ENCODE measurements at regions not wholly inside any gene's neighbourhood (a gene's known extent, or its start where the extent isn't known, plus 50 kb on each side); places are given as distances from the start of the nearest gene placed in this dataset.

DNA sequence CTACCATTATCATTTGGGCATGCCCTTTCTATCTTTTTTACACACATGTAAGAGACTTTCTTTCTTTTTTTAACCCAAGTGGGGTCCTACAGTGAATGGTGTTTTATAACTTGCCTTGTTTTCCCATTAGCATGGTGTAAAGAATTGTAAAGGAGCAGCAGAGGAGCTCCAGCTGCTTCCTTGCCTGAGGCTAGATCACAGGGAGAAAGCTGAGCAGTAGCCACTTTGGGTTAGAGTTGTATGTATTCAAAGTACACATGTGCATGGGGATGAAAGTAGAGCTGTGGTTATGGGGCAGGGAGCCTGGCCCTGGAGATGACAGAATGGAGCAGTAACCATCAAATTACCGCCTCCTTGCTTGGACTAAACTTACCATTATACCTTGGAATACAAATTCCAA, 231.1 kb upstream of the PDZRN3 start:
- H3K4me3 ChIP-seq (ENCODE audit: low read depth, low read length), result no peak overlapping the region
- TF ChIP-seq, protein P1, sequence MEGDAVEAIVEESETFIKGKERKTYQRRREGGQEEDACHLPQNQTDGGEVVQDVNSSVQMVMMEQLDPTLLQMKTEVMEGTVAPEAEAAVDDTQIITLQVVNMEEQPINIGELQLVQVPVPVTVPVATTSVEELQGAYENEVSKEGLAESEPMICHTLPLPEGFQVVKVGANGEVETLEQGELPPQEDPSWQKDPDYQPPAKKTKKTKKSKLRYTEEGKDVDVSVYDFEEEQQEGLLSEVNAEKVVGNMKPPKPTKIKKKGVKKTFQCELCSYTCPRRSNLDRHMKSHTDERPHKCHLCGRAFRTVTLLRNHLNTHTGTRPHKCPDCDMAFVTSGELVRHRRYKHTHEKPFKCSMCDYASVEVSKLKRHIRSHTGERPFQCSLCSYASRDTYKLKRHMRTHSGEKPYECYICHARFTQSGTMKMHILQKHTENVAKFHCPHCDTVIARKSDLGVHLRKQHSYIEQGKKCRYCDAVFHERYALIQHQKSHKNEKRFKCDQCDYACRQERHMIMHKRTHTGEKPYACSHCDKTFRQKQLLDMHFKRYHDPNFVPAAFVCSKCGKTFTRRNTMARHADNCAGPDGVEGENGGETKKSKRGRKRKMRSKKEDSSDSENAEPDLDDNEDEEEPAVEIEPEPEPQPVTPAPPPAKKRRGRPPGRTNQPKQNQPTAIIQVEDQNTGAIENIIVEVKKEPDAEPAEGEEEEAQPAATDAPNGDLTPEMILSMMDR (IDR thresholded peaks at IDR 0.05; ENCODE audit: control insufficient read depth, extremely low read depth, insufficient read depth), result no peak
- DNase-seq (ENCODE audit: low read depth), result no peak

DNA sequence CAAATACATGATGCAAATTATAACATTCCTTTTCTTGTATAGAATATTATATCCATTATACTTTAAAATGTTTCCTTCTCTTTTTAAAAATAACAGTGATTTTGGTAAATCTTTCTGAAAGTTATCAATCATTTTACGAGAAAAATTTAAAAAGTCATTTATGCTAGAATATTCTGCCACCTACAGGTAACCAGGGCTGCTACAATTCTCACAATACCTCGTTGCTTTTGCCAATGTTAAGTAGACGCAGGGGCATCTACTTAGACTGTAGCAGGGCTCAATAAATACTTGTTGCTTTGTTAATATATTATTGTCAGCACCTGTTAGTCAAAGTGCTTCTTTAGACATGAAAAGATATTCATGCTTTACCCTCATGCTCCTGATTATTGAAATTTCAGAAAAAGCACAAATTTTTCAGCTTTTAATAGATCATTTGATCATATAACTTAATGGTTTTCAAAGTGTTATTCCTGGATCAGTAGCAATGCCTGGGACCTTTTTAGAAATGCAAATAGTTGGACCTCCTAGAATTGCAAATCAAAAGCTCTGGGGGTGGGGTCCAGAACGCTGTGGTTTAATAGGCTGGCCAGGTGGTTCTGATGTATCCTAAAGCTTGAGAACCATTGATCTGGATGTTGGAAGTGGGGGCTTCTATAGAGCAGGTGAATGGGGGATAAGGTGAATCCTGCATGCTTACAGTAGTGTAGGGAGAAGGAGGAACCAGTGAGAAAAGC, 223.6 kb upstream of the PDZRN3 start:
- H3K4me3 ChIP-seq (ENCODE audit: low read depth, low read length), result no peak overlapping the region
- TF ChIP-seq, protein P1 (IDR thresholded peaks at IDR 0.05; ENCODE audit: control insufficient read depth, extremely low read depth, insufficient read depth), result peak; percentile 78
- DNase-seq (ENCODE audit: low read depth), result peak; percentile 18

DNA sequence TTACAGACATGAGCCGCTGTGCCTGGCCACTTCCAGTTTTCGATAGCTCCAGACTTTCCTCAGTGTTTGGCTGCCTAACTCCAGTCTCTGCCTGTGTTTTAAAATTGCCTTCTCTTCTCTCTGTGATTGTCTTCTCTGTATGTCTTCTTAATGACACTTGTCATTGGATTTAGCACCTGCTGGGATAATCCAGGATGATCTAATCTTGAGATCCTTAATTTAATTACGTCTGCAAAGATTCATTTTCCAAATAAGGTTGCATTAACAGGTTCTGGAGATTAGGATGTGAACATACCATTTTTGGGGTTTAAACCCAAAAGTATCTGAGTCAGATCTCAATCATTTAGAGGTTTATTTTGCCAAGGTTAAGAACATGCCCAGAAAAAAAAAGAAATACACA, 222.2 kb upstream of the PDZRN3 start:
- DNase-seq (ENCODE audit: low read depth), result no peak
- TF ChIP-seq, protein P1 (IDR thresholded peaks at IDR 0.05; ENCODE audit: control insufficient read depth, extremely low read depth, insufficient read depth), result no peak
- no peak overlapping the region for H3K4me3 ChIP-seq (ENCODE audit: low read depth, low read length)

DNA sequence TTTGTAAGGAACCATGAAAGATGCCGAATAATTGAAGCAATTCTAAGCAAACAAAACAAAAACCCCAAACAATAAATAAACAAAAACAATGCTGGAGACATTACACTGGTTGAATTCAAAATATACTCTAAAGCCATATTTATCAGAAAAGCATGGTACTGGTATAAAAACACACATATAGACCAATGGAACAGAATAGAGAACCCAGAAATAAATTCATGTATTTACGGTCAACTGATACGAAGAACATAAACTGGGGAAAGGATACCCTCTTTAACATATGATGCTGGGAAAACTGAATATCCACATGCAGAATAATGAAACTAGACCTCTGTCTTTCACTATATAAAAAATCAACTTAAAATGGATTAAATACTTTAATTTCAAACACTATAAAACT, 214.3 kb upstream of the PDZRN3 start:
- TF ChIP-seq, protein P1 (IDR thresholded peaks at IDR 0.05; ENCODE audit: control insufficient read depth, extremely low read depth, insufficient read depth), result no peak
- no peak overlapping the region for H3K4me3 ChIP-seq (ENCODE audit: low read depth, low read length)
- no peak for DNase-seq (ENCODE audit: low read depth)

DNA sequence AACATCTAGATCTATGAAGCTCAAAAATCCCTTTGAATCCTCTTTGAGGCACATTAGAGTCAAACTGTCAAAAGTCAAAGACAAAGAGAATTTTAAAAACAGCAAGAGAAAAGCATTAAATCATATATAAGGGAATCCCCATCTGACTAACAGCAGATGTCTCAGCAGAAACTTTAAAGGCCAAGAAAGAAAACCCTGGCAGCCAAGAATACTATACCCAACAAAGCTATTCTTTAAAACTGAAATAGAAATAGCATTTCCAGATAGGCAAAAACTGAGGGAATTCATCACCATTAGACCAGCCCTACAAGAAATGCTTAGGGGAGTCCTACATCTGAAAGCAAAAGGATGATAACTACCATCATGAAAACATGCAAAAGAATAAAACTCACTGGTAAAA, 211.2 kb upstream of the PDZRN3 start:
- no peak overlapping the region for H3K4me3 ChIP-seq (ENCODE audit: low read depth, low read length)
- DNase-seq (ENCODE audit: low read depth), result no peak
- TF ChIP-seq, protein P1 (IDR thresholded peaks at IDR 0.05; ENCODE audit: control insufficient read depth, extremely low read depth, insufficient read depth), result no peak

DNA sequence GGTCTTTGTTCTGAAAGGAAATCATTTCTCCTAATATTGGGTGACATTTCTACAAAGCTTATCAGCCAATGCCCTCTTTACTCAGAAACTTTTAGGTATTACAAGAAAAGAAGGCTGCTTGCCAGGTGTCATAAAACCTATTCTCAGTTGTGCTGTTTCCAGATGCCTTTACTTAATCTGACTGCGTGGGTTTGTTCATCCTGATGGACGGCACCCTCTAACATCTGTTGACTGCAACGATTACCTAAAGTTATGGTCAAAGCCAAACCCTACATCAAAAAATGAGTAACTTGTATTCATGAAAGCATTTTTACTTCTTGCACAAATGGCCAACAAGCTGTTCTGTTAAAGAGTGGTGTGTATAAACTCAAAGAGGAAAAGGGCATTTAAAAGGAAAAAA, 207.7 kb upstream of the PDZRN3 start:
- TF ChIP-seq, protein P1 (IDR thresholded peaks at IDR 0.05; ENCODE audit: control insufficient read depth, extremely low read depth, insufficient read depth), result no peak
- no peak overlapping the region for H3K4me3 ChIP-seq (ENCODE audit: low read depth, low read length)
- DNase-seq (ENCODE audit: low read depth), result no peak

DNA sequence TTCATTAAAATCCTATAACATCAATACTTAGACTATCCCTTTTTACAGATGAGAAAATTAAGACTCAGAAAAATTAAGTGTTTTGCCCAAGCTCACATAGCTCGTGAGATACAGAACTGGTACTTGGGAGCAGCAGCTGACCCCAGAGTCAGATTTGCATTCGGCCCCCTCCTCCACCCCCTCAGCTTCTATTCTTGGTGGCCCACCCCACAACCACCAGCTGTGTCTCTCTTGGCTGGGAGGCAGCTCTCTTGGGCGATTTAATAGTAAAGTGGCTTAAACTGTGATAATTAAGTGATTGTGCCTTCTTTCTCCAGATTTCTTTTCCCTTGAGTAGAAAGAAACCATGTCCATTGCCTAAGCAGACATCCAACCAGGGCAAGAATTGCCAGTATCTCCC, 203.6 kb upstream of the PDZRN3 start:
- DNase-seq (ENCODE audit: low read depth), result no peak
- TF ChIP-seq, protein P1 (IDR thresholded peaks at IDR 0.05; ENCODE audit: control insufficient read depth, extremely low read depth, insufficient read depth), result no peak
- H3K4me3 ChIP-seq (ENCODE audit: low read depth, low read length), result no peak overlapping the region
